Skeletal muscle tissue (tissue), 3 donors: ENCODE measurements at regions not wholly inside any gene's neighbourhood (a gene's known extent, or its start where the extent isn't known, plus 50 kb on each side); places are given as distances from the start of the nearest gene placed in this dataset.

ENCODE experiments used
- H3K27ac ChIP-seq: one replicate; pipeline ENCODE4 v1.7.0; 2013; ENCODE audit warnings: mild to moderate bottlenecking, low read depth, low read length, inconsistent platforms
- H3K27me3 ChIP-seq, 3 donors: one replicate each; pipeline ENCODE4 v1.7.0; 2013; ENCODE audit warnings: low read length in 3 of 3; ENCODE audit not compliant: control insufficient read depth in 3 of 3, insufficient read depth in 3 of 3
- H3K36me3 ChIP-seq, 3 donors: one replicate each; pipeline ENCODE4 v1.7.0; 2013; ENCODE audit warnings: low read length in 3 of 3; ENCODE audit not compliant: control insufficient read depth in 3 of 3, insufficient read depth in 3 of 3
- H3K4me1 ChIP-seq, 3 donors: one replicate each; pipeline ENCODE4 v1.7.0; 2013; ENCODE audit warnings: low read length in 3 of 3, mild to moderate bottlenecking in 3 of 3; ENCODE audit not compliant: control insufficient read depth in 3 of 3, insufficient read depth in 3 of 3
- H3K4me3 ChIP-seq, 3 donors: one replicate each; pipeline ENCODE4 v1.7.0; 2013; ENCODE audit warnings: low read length in 3 of 3
- H3K9ac ChIP-seq, 3 donors: one replicate each; pipeline ENCODE4 v1.7.0; 2013; ENCODE audit warnings: low read length in 3 of 3, mild to moderate bottlenecking in 3 of 3, moderate library complexity in 2 of 3, low read depth in 1 of 3
- H3K9me3 ChIP-seq, 3 donors: one replicate each; pipeline ENCODE4 v1.7.0; 2013; ENCODE audit warnings: low read length in 3 of 3; ENCODE audit not compliant: control insufficient read depth in 3 of 3
- donor health status: Osteomylitis.

DNA sequence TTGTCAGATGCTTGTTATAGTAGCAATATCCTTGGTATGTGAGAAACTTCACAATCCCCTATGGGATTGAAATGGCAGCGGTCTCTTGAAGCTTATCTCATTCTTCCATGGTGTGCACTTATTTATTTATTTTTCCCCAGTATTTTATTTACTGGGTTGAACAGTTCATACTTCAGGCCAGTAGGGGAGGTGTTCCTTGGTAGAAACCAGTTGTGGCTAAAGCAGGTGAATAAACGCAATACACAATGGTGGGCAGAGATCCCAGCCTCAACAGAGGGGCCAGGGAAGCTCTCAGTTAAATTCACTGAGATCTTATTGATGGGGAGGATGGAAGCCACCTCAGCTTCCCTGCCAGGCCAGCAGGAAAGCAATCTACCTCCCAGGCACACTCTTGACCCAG is 93.7 kb upstream of the SRD5A2 start:
- H3K36me3 ChIP-seq: no peaks in the 10 kb centered on the region
- no peak overlapping the region for H3K9ac ChIP-seq
- H3K27ac ChIP-seq: no peak overlapping the region
- H3K4me3 ChIP-seq: no peak overlapping the region
- H3K27me3 ChIP-seq: no peaks in the 10 kb centered on the region
- H3K4me1 ChIP-seq: no peaks in the 10 kb centered on the region
- peaks cover 3 to 12% (median 5%) of the 10 kb centered on the region in 3 donors for H3K9me3 ChIP-seq

DNA sequence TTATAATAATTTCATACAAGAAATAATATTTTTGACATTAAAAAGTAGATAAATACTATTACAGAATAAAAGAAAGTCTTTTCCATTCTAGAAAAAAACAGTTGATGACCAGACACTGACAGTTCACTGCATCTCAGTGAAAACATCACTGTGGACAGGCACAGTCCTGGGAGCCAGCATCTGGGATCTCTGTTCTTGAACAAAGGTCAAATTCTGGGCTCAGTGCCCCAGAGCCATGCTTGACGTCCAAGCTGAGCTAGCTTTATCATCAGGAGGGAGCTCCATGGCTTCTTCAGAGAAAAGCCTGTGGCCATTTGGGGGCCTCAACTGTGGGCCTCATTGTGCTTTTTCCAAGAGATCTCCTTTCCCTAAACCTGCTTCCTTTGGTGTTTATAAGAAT is 86.1 kb upstream of the SRD5A2 start:
- no peaks in the 10 kb centered on the region for H3K9me3 ChIP-seq
- no peak overlapping the region for H3K4me3 ChIP-seq
- no peaks in the 10 kb centered on the region for H3K36me3 ChIP-seq
- no peaks in the 10 kb centered on the region for H3K4me1 ChIP-seq
- no peak overlapping the region for H3K9ac ChIP-seq
- no peaks in the 10 kb centered on the region for H3K27me3 ChIP-seq
- H3K27ac ChIP-seq: no peak overlapping the region

DNA sequence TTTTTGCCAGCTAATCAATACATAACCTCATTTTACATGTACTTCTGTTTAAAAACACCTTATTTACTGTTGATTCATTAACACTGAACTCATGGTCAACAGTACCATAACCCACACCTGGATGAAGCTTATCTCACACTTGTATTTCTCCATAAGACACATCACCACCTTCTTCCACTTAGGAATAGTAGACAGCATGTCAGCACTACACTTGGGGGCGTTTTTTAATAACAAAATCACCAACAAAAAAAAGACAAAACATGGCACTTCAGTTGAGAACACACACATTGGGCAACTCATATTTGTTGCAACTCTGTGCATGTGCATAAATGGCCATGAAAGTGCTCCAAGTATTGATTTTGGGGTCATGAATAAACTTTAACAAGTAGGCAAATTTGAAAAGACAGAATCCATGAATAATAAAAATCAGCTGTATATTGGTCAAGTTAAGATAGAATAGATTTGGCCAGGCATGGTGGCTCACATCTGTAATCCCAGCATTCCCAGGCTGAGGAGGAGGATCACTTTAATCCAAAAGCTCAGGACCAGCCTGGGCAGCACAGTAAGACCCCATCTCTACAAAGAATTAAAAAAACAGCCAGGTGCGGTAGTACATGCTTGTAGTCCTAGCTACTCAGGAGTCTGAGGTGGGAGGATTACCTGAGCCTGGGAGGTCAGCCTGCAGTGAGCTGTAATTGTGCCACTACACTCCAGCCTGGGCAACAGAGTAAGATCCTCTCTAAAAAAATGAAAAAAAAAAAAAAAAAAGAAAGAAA is 84.4 kb upstream of the SRD5A2 start:
- no peak overlapping the region for H3K27ac ChIP-seq
- no peak overlapping the region for H3K4me3 ChIP-seq
- no peaks in the 10 kb centered on the region for H3K27me3 ChIP-seq
- H3K9ac ChIP-seq: no peak overlapping the region
- no peaks in the 10 kb centered on the region for H3K36me3 ChIP-seq
- H3K9me3 ChIP-seq: no peaks in the 10 kb centered on the region
- H3K4me1 ChIP-seq: no peaks in the 10 kb centered on the region

DNA sequence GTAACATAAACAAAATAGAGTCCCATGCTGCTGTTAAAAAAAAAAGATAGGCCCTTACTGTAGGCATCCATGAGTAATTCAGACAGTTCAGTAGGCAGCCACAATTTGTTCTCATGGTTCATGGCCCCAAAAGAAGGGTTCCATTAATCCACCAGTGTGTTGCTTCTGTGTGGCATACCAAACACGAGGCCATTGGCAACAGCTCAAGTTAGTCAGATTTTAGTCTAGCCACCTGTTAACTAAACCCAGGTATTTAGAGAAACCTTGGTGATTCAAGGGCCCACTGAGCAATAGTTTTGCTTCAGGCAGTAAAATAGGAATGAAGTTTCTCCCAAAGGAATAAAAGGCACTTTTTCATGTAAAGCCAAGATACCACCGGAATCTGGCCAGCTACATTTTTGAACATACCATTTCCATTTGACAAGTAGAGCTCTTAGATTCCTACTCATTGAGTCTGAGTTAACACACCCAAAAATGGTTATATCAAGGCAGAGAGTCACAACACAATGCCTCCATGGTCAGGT is 80.1 kb upstream of the SRD5A2 start:
- Histone ChIP-seq H3K9me3 (no peaks in the 10 kb centered on the region), H3K4me3 (no peak overlapping the region), H3K27me3 (no peaks in the 10 kb centered on the region), H3K36me3 (no peaks in the 10 kb centered on the region), H3K27ac (no peak overlapping the region), H3K9ac (no peak overlapping the region), H3K4me1 (no peaks in the 10 kb centered on the region)

DNA sequence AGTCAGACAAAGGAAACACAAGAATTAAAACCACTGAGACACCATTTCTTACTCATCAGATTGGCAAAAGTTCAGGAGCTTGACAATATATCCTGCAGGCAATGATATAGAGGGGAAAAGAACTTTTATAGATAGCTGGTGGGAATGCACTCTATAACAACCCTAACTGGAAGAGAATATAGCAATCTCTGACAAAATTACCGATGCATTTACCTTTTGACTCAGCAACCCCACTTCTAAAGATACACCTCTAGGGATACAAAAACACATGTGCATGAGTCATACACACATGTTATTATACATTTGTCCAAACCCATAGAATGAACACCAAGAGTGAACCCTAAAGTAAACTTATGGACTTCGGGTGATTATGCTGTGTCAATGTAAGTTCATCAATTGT is 79.4 kb upstream of the SRD5A2 start:
- Histone ChIP-seq H3K27me3 (no peaks in the 10 kb centered on the region), H3K9ac (no peak overlapping the region), H3K4me1 (no peaks in the 10 kb centered on the region), H3K4me3 (no peak overlapping the region), H3K27ac (no peak overlapping the region), H3K36me3 (no peaks in the 10 kb centered on the region), H3K9me3 (no peaks in the 10 kb centered on the region)

DNA sequence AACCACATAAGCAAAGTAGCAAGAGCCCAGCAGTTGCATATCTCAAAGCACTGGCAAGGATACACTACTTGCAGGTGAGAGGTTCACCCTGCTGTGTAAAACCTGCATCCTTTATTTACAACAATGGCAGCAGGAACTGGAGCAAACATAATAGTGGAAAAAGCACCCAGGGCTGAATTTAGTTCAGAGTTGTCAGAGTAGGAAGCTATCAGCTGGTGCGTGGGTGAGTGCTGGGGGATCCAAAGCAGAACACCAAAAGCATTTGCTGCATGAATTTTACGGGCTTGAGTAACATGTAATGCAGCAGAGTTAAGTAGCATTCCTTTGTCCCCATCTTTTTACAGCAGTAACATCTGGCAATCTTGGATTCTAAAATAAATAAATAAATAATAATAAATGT is 73.5 kb upstream of the SRD5A2 start:
- Histone ChIP-seq H3K4me1 (no peaks in the 10 kb centered on the region), H3K27me3 (no peaks in the 10 kb centered on the region), H3K4me3 (no peak overlapping the region), H3K9me3 (no peaks in the 10 kb centered on the region), H3K9ac (no peak overlapping the region), H3K36me3 (no peaks in the 10 kb centered on the region), H3K27ac (no peak overlapping the region)

DNA sequence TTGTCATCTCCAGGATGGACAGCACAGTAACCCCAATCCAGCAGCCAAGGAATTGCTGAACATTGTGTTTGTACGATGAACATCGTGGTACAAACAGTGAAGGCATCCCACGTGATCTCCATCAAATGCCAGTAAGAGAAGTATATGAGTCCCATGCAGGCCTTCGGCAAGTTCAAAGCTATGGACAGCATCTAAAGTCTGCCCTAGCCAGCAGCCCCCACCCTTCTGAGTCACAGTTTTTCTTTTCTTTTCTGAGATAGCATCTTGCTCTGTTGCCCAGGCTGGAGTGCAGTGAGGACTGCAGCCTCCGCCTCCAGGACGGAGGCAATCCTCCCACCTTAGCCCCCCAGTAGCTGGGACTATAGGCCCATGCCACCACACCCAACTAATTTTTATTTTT is 71.0 kb upstream of the SRD5A2 start:
- Histone ChIP-seq H3K27me3 (no peaks in the 10 kb centered on the region), H3K27ac (no peak overlapping the region), H3K9me3 (no peaks in the 10 kb centered on the region), H3K4me3 (no peak overlapping the region), H3K9ac (no peak overlapping the region), H3K36me3 (no peaks in the 10 kb centered on the region), H3K4me1 (no peaks in the 10 kb centered on the region)

DNA sequence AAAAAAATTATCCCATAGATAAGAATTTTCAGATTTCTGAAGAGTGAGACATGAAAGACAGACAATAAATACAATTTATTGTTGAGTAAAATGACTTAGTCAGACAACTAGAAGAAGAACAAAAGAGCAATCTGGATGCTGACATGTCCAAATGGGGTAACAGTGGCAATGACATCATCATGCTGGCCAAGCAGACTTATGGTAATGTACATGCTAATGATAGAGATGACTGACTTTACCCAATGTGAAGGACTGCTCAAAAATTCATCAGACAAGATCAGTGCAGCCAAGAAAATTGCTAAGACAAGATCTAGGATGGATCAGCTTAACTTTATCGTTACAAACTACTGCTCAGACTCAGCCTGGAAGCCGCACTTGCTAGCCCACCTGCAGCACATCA is 70.5 kb upstream of the SRD5A2 start:
- no peak overlapping the region for H3K9ac ChIP-seq
- no peaks in the 10 kb centered on the region for H3K9me3 ChIP-seq
- no peaks in the 10 kb centered on the region for H3K27me3 ChIP-seq
- H3K4me3 ChIP-seq: no peak overlapping the region
- no peak overlapping the region for H3K27ac ChIP-seq
- H3K36me3 ChIP-seq: no peaks in the 10 kb centered on the region
- H3K4me1 ChIP-seq: no peaks in the 10 kb centered on the region

DNA sequence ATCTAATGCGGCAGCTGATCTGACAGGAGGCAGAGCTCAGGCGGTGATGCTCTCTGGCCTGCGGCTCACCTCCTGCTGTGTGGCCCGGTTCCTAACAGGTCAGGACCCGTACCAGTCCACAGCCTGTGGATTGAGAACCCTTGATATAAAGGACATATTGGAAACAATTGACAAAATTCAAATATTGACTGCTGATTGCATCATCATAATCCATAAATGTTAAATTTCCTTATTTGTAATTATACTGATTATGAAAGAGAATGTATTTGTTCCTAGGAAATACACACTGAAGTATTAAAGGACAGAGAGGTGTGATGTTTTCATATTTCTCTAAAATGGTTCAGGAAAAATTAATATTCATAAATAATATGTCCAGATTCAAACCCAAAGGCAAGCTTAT is 63.8 kb upstream of the SRD5A2 start:
- Histone ChIP-seq H3K36me3 (no peaks in the 10 kb centered on the region), H3K9me3 (no peaks in the 10 kb centered on the region), H3K27ac (no peak overlapping the region), H3K4me1 (no peaks in the 10 kb centered on the region), H3K27me3 (no peaks in the 10 kb centered on the region), H3K9ac (no peak overlapping the region), H3K4me3 (no peak overlapping the region)

DNA sequence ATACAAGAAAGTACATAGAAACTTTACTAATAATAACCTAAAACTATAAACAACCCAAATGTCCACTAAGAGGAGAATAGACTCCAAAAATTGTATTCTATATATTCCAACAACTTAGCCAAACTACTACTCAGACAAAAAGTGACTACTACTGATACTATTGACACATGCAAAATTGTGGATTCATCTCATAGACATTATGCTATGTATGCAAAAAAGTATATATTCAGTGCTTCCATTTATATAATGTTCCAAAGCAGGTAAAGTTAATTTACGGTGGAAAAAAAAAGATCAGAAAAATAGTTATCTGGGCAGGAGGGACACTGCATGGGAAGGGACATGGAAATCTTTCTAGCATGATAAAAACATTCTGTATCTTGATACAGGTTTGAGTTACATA is 62.0 kb upstream of the SRD5A2 start:
- Histone ChIP-seq H3K27ac (no peak overlapping the region), H3K4me1 (no peaks in the 10 kb centered on the region), H3K27me3 (no peaks in the 10 kb centered on the region)

More for the DNA sequence above, 62.0 kb upstream of the SRD5A2 start:
- Histone ChIP-seq H3K4me3 (no peak overlapping the region), H3K9me3 (no peaks in the 10 kb centered on the region), H3K9ac (no peak overlapping the region), H3K36me3 (no peaks in the 10 kb centered on the region)
